HG03280 (cell line): ENCODE measurements at regions not wholly inside any gene's neighbourhood (a gene's known extent, or its start where the extent isn't known, plus 50 kb on each side); places are given as distances from the start of the nearest gene placed in this dataset.

Source experiments
- ATAC-seq: cut with Tn5 transposase; IDR thresholded peaks from one replicate; pipeline ENCODE4 v1.9.1; 2021; ENCODE audit warnings: mild to moderate bottlenecking, moderate library complexity; ENCODE audit not compliant: unreplicated experiment

DNA sequence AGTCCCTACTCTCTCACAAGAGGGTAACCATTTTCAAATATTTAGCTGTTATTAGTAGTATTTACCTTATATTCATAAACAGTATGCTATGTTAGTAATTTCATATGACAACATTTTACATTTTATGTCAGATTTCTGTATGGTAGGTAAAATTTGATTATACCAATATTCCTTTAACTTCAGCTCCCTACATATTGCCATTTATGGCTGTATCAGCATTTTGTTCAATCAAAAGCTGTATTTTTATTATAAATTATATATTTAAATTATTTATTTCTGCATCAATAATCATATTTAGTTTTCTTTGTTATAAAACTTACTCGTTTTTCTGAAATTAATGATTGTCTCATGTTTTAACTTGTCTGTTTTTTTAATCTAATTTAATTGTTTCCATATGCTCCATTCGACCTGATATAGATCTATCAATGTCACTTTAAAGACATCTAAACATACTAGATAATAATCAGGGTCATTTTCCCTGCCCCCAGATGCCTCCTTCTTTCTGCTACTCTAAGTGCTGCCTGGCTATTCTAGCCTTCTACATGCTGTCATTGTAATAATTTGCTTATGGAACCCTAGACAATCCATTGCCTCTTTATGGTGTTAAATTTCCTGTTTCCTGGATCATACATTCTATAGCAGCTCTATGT, 1976.7 kb upstream of the ADGRL3 start:
- ATAC-seq = no peak

DNA sequence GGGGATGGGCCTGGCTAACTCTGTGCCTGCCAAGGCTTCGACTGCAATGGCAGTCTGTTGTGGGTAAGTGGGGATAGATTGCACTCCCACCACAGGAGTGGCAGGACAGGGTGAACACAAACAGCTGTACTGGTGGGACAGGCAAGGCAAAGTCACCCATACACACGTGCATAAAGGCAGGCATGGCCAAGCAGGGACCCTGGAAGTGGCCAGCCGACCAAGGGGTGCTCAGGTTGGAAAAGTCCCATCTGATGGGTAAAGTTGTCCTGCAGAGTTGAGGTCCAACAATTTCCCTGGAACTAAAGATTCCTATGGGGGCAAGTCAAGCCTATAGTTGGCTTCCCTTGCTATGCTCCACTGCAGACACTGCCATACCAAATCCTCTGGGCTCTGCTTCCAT, 1961.9 kb upstream of the ADGRL3 start:
- ATAC-seq = no peak

DNA sequence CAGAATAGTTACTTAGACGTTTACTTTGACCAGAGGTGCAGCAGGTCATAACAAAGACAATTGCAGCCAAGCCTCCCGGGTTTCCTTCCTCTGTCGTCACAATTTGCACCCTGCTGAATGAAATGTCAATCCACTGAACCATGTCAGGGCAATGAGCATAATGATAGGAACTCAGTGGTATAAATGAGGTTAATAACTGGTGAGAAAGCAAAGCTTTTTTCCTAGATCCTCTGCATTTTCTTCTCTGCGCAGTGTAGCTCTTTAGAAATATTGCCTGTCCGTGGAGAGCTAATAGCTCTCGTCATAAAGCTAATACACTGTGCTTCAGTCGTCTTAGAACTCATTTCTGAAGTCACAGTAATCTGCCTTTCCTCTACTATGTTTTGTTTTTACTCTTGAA, 1960.1 kb upstream of the ADGRL3 start:
- ATAC-seq = no peak

DNA sequence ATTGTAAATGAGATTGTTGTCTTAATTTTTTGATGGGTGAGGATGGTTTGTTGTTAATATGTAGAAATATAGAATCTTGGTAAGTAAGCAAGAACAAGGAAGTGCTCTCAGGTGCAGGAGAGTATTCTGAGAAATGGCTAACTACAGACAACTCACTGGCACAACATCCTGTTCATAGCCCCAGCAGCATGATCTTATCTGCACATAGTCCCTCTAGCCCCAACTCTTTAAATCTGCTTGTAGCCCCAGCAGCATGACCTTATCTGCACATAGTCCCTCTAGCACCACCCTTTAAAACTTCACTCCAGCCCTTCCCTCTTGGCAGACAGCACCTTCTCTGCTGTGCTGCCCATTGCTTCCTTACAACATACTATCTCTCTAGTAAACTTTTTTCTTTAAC, 1957.1 kb upstream of the ADGRL3 start:
- ATAC-seq = no peak

DNA sequence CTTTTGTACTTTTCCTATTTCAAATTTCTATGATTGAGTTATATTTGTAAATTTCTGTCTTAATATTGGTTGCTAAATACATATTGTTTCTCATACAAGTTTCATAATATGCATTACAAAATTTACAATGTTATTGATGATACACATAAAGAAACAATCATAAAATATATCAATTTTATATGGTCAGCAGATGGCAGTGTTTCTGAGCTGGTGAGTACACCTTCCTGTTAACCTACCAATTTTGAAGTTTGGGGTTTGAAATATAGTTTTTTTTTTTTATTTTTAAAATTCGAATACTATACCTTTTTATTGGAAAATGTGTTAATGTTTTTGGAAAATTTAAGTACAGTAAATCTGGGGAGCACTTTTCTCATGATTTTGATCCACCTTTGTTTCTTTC, 1953.1 kb upstream of the ADGRL3 start:
- no peak for ATAC-seq

DNA sequence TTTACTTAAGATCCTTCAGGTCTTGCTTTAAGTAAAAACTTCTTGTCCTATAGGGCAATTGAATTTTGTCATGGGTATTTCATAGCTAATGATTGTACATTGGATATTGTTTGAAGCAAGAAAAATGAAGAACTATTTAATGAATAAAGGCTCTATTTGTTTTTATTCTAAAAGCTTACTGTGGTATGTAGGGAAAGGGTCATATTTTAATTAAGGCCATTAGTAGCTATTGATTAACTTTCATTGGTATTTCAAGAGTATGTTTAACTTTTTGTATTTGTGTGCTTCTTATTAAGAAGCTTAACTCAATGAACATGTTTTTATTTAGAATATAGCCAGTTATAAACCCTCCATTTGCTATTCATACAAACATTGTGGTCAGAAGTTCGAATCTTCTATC, 1951.8 kb upstream of the ADGRL3 start:
- no peak for ATAC-seq

DNA sequence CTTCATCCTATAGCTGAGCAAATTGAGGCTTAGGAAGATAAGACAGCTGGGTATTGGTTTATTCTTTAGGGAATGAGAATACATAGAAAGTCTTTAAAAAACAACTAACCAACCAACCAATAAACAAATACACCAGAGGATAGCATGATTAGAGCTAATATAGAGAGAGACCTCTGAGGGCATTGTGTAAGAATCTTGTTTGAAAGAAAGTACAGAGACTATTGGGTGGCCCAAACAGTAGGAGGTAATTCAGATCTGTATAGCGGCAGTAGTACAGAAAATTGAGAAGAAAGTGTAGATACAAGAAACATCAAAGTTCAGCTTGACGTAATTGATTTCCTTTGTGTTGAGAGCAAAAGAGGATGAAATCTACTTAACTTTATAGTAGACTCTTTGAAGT, 1951.0 kb upstream of the ADGRL3 start:
- ATAC-seq = no peak

DNA sequence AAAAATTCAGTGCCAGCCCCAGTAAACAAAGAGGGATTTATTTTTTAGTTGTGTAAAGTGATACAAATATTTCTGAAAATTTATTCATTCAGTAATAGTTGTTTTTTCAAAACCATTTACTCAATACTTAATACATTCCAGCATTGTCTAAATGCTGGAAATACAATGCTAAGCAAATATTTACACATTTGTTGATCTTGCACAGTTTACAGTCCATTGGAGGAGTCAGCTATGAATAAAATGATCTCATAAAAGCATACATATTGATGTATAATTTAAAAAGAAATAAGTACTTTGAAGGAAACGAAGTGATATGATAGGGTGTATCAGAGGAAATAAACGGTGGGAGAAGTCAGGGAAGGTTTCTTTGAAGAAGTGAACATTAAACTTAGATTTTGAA, 1942.1 kb upstream of the ADGRL3 start:
- no peak for ATAC-seq

DNA sequence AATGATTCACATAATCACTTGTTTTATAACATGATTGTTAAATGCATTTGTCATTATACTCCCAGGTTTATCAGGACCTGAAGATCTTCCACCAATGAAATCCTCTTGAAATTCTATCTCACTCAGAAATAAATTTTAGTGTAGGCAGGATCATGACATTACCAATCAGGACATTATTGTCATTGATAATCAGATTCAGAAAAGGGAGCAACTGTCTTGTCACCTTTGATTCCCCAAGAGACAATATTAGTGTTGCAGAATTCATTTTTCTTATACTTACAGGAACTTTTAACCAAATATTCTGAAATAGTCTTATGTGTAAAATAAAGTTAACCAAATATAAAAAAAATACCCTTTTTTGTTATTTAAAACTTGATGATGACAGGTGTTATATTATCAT, 1892.5 kb upstream of the ADGRL3 start:
- ATAC-seq = no peak

DNA sequence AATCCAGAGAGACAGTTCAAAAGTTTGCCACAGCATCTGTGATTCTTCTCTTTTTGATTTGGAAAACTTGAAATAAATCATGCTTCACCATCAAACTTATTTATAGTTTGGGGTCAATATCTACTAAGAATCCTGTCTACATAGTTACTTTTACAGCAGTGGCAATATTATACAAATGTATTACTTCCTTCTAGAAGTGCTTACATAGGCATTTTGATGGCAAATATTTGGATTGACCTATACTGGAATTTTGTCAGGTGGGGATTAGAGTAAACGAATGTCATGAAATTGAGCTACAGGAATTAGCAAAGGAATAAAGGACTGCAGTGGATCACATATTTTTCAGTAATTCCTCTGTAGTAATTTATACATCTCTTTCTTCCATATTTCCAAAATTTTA, 1885.5 kb upstream of the ADGRL3 start:
- ATAC-seq = no peak

DNA sequence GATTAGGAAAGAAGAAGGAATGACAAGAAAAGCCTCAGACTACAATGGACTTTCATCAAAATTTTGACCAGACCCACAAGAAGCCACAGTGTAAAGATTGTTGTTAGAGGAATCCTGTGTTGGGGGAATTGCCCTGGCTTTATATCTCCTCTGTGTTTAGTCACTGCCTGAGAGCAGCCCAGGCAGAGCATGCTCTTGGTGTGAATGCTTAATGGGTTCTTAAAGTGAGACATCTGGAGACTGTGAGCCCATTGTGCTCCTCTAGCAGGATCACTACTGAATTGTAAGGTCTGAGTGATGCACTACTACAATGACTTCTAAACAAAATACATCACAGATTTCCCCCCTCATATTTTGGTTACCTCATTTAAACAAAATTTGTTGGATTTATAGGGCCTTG, 1860.5 kb upstream of the ADGRL3 start:
- ATAC-seq = no peak

DNA sequence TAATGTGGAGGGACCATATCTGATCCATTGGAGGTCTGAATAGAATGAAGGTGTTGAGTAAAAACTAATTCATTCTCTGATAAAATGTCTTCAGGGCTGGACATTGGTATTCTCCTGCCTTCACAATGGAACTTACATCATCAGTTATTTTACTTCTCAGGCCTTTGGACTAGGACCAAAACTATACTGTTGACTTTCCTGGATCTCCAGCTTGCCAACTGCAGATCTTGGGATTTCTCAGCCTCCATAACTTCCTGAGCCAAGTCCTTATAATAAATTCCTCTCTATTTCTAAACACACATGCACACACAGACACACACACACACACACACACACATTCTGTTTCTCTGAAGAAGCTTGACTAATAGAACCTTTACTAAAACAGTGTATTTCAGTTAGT, 1858.6 kb upstream of the ADGRL3 start:
- no peak for ATAC-seq

DNA sequence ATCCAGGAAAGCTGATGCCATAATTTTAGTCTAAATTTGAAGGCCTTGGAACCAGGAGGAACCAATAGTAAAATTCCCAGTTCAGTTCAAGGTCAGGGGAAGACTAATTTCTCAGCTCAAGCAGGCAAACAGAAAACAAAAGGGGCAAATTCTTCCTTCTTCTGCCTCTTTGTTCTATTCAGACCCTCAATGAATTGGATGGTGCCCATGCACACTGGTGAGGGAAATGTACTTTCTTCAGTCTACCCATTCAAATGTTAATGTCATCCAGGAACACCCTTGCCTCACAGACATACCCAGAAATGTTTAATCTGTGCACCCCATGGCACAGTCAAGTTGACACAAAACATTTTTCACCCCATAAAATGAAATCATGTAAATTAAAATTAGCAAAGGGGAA, 1851.2 kb upstream of the ADGRL3 start:
- no peak for ATAC-seq

DNA sequence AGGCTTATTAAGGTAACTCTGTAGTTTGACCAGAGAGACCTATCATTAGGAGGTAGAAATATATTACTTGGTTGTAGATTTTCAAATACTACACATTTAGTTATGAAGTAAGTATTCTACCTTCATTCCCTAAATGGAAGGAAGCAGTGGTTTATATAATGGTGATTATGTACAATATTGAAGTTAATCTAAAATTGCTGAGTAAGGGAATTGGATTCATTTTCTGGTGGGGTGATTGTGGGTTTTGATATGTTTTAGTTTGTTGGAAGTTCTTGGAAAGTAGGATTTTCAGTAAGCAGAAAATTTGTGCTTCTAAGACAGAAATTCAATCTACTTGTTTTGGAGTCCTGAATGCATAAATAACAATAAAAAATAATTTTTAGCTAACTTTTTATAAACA, 1830.9 kb upstream of the ADGRL3 start:
- ATAC-seq = no peak

DNA sequence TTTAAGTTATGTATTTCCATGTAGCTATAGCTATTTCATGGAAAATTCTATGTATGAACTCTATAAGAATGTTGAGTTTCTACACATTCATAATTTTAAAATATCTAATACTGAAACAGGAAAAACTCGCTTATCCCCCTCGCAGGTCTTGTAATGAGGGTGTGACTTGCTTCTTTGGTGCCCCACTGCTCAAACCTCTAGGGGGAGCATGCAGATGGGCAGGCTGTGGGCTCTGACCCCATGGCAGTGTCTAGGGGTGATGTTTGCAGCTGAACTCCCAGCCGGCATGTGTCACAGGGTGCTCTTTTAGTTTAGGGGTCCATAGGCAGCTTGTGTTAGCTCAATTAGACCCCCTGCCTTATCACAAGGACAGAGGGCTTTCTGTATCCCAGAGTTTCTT, 1825.7 kb upstream of the ADGRL3 start:
- ATAC-seq = no peak

DNA sequence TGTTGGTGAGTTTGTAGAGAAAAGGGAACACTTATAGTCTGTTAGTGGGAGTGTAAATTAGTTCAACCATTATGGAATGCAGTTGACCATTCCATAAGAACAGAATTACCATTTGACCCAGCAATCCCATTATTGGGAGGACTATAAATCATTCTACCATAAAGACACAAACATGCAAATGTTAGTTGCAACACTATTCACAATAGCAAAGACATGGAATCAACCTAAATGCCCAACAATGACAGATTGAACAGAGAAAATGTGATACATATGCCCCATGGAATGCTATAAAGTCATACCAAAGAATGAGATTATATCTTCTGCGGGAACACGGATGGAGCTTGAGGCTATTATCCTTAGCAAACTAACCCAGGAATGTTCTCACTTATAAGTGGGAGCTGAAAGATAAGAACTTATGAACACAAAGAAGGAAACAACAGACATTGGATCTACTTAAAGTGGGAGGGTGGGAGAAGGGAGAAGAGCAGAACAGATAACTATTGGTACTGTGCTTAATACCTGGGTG, 1819.2 kb upstream of the ADGRL3 start:
- ATAC-seq = no peak

DNA sequence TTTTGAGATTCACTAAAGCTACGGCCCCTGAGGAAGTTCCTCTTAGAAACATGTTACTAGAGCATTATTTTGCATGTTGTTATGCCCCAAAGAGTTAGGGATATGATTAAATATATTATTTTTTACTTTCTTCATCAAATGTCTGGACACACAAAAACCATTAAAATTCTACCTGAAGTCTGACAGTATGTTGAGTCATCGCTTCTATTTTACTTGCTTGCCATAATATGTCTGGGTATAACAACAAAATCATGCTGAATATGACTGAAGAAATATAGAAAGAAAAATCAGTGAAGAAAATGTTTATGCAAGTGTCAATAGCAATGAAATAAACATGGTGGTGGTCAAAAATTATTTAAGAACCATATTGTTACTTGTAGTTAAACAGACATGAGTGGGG, 1818.5 kb upstream of the ADGRL3 start:
- ATAC-seq = no peak

DNA sequence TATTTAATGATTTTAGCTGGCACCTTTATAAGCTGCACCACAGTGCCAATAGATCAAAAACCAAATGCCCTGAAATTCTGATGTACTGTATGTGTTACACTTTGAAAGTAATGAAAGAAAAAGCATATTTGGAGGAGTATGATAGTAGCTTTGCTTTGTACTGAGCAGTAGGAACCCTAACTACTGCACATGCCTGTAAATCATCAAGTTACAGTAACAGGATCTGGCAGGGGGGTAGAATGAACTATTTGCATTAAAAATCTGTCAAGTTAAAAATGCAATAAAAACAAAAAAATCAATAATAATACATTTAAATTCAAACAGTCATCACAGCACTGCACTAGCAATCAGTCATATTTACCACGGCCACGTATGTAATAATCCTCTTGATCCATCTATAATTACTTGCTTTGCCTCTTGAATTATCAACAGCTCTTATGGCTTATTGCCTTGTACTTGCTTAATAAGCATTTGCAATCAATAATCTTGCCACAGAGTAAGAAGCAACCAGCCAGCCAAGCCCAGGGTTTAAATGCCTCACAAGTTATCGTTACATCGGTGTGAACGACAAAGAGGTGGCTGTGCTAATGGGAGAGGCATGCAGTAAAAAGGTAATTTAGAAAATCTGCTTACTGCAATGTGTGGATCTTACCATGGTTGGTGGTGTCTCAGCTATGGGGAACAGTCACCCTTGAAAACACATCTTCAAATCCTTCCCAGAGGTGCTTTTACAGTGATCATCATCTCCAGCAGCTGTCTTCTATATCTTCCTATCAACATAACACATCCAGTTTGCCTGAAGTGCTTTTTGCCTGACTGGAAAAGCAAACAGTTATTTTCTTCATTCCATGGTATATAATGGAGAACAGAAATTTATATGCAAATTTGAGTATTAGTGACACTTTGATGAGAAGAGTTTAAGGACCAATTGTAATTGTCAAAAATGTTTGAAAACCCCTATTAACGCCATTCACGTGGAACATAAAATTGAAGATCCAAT, 1812.1 kb upstream of the ADGRL3 start:
- no peak for ATAC-seq

DNA sequence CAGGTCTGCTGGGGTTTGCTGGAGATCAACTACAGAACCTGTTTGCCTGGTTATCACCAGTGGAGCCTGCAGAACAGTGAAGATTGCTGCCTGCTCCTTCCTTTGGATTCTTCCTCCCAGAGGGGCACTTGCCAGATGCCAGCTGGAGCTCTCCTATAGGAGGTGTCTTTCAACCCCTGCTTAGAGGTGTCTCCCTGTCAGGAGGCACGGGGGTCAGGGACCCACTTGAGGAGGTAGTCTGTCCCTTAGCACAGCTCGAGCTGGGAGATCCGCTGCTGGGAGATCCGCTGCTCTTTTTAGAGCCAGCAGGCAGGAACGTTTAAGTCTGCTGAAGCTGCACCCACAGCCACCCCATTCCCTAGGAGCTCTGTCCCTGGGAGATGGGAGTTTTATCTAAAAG, 1806.3 kb upstream of the ADGRL3 start:
- ATAC-seq = no peak

DNA sequence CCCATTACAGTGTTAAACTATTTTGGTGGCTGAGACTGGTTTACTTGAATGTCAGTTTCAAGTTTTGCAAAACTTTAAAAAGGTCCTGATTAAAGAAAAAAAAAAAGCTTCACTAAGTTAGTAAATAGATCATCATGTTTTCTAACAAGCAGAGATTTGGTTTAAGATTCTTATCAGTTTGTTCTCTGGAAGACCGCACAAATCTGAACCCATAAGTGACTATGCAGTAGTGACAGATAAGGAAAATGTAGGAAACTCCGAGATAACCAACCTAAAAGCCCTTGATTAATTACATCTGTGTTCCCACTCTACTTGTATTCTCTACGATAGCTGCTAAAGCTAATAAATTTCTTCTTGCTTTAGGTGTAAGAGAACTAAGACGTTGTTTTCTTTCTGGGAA, 1799.8 kb upstream of the ADGRL3 start:
- no peak for ATAC-seq

DNA sequence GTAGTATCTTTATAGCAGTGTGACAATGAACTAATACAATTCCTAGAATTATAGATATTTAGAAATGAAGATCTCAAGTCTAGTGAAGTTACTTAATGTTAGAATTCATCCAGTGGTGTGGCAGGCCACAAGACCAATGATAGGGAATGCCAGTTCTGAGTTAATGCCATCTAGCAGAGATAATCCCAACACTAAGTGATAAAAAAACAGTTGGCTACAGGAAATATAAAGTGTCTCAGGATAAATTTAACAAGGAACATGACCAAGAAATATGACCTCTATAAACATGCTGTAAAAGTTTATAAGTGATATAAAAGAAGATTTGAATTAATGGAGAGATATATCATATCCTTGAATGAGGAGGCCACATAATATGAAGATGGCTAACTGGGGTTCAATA, 1790.5 kb upstream of the ADGRL3 start:
- ATAC-seq = no peak

DNA sequence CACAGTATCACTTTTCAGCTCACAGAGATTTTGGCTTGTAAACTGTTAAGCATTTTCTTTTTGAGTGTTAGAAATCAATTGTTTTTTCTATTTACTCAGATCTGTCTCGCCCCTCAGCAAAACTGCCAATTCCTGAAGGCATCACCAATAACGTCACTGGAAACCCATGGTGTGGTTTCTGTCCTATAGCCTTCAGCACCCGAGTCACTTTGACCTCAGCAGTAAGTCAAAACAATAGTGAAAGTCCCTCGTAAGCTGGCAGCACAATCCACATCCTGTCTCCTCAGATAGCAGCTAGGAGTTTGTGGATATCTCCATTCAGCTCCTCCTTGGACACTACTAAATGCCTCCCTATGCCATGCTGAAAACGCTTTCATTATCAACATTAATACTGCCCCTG, 1787.4 kb upstream of the ADGRL3 start:
- ATAC-seq = no peak
